Keratinocyte (primary cell): ENCODE measurements at regions not wholly inside any gene's neighbourhood (a gene's known extent, or its start where the extent isn't known, plus 50 kb on each side); places are given as distances from the start of the nearest gene placed in this dataset.

Experiments used
- DNase-seq: peaks from one replicate; pipeline ENCODE4 v3.0.0-alpha.2; 2011; ENCODE audit warnings: low read depth, missing footprints, low spot score
- FAIRE-seq: peaks from 2 replicates; lab custom pipeline; 2011; peaks lifted over from hg19 to GRCh38; lab: Jason Lieb, UNC
- H2AFZ ChIP-seq: 2 replicates; pipeline ENCODE4 v1.6.0; 2012; ENCODE audit warnings: low read length, control low read depth, inconsistent platforms; ENCODE audit not compliant: control insufficient read depth
- H3K27ac ChIP-seq: 2 replicates; pipeline ENCODE4 v1.5.1; 2011; ENCODE audit warnings: low read length; ENCODE audit not compliant: control insufficient read depth, insufficient read depth
- H3K27me3 ChIP-seq: 3 replicates; pipeline ENCODE4 v1.6.0; 2011; ENCODE audit warnings: low read length; ENCODE audit not compliant: control insufficient read depth, insufficient read depth; ENCODE audit errors: extremely low read depth
- H3K36me3 ChIP-seq, 2 experiments: 2 replicates in 1 of 2; 3 replicates in 1 of 2; pipeline ENCODE4 v1.5.1; 2011; ENCODE audit warnings: low read length in 2 of 2, mild to moderate bottlenecking in 1 of 2; ENCODE audit not compliant: control insufficient read depth in 2 of 2, insufficient read depth in 2 of 2; ENCODE audit errors: extremely low read depth in 1 of 2
- H3K4me1 ChIP-seq: 3 replicates; pipeline ENCODE4 v1.5.1; 2011; ENCODE audit warnings: low read length; ENCODE audit not compliant: control insufficient read depth, insufficient read depth; ENCODE audit errors: extremely low read depth
- H3K4me2 ChIP-seq: 3 replicates; pipeline ENCODE4 v1.6.0; 2011; ENCODE audit warnings: low read depth, low read length; ENCODE audit not compliant: control insufficient read depth, insufficient read depth; ENCODE audit errors: extremely low read depth
- H3K4me3 ChIP-seq, 3 experiments: fragments of 200-600 bp in 1 of 3; sonication (generic) in 1 of 3; 2 replicates in 2 of 3; 3 replicates in 1 of 3; pipeline ENCODE4 v1.5.1; 2011 to 2016; ENCODE audit warnings: low read length in 3 of 3, mild to moderate bottlenecking in 3 of 3, control low read depth in 2 of 3, inconsistent platforms in 1 of 3, low read depth in 1 of 3, mixed read lengths in 1 of 3, mixed run types in 1 of 3, moderate library complexity in 1 of 3; ENCODE audit not compliant: control insufficient read depth in 2 of 3, insufficient read depth in 2 of 3; ENCODE audit errors: extremely low read depth in 1 of 3
- H3K79me2 ChIP-seq: 2 replicates; pipeline ENCODE4 v1.6.0; 2012; ENCODE audit warnings: low read length; ENCODE audit not compliant: control insufficient read depth, insufficient read depth
- H3K9ac ChIP-seq: 3 replicates; pipeline ENCODE4 v1.6.0; 2011; ENCODE audit warnings: low read length; ENCODE audit not compliant: control insufficient read depth, insufficient read depth; ENCODE audit errors: extremely low read depth
- H3K9me1 ChIP-seq: 3 replicates; pipeline ENCODE4 v1.6.0; 2011; ENCODE audit warnings: low read length; ENCODE audit not compliant: control insufficient read depth, insufficient read depth; ENCODE audit errors: extremely low read depth
- H3K9me3 ChIP-seq: 2 replicates; pipeline ENCODE4 v1.5.1; 2012; ENCODE audit warnings: low read depth, low read length; ENCODE audit not compliant: control insufficient read depth
- H4K20me1 ChIP-seq: 3 replicates; pipeline ENCODE4 v1.6.0; 2011; ENCODE audit warnings: low read length; ENCODE audit not compliant: control insufficient read depth, insufficient read depth; ENCODE audit errors: extremely low read depth
- EZH2 ChIP-seq: IDR thresholded peaks from one replicate; pipeline ENCODE4 v1.6.1; 2012; ENCODE audit warnings: inconsistent platforms, mild to moderate bottlenecking, low read length, moderate library complexity
- dilution Hi-C: fragments of 300-500 bp; cut with MboI; formaldehyde crosslinking; loops from one replicate; pipeline ENCODE4 v1.7.0; 2020; ENCODE audit warnings: low sequenced_read_pairs; ENCODE audit not compliant: extremely low pct_ligation_motif_present
- TF ChIP-seq, protein P1 (sequence below), 3 experiments: IDR thresholded peaks in 1 of 3; conservative IDR thresholded peaks in 1 of 3; optimal IDR thresholded peaks in 1 of 3; 2 replicates in 2 of 3; 3 replicates in 1 of 3; pipeline versions ENCODE3 to v1.5.1; 2011; ENCODE audit warnings: low read length in 3 of 3, mild to moderate bottlenecking in 3 of 3, moderate library complexity in 2 of 3, control low read depth in 1 of 3, inconsistent platforms in 1 of 3; ENCODE audit not compliant: insufficient read depth in 2 of 3; ENCODE audit errors: extremely low read depth in 1 of 3

DNA sequence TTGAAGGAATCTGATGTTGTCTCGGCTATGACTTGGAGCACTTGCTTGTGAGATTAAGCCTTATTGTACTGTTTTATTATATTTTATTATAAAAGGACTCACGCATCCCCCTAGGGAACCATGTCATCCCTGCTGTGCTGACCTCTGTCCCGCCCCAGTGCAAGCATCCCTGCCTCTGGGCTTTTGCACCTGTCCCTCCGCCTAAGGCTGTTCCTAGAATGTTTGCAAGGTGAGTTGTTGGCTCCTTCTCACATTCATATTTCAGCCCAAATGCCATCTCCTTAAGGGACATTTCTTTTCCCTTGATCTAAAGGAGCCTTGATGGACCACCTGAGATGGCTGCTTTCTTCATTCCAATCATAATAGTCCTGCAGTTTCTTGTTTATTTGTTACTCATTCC lies 236.9 kb upstream of the IGFBP3 start:
- FAIRE-seq (no peak), DNase-seq (no peak)
- Histone ChIP-seq H3K9ac (no peak overlapping the region), H3K9me1 (no peaks in the 10 kb centered on the region), H4K20me1 (no peaks in the 10 kb centered on the region), H2AFZ (no peak overlapping the region), H3K36me3 (no peaks in the 10 kb centered on the region), H3K27ac (no peak overlapping the region), H3K79me2 (no peaks in the 10 kb centered on the region), H3K4me3 (no peak overlapping the region), H3K27me3 (no peaks in the 10 kb centered on the region), H3K4me1 (peaks cover 23% of the 10 kb centered on the region), H3K4me2 (no peak overlapping the region), H3K9me3 (no peaks in the 10 kb centered on the region)
- TF ChIP-seq EZH2 = no peak
- TF ChIP-seq, protein P1, sequence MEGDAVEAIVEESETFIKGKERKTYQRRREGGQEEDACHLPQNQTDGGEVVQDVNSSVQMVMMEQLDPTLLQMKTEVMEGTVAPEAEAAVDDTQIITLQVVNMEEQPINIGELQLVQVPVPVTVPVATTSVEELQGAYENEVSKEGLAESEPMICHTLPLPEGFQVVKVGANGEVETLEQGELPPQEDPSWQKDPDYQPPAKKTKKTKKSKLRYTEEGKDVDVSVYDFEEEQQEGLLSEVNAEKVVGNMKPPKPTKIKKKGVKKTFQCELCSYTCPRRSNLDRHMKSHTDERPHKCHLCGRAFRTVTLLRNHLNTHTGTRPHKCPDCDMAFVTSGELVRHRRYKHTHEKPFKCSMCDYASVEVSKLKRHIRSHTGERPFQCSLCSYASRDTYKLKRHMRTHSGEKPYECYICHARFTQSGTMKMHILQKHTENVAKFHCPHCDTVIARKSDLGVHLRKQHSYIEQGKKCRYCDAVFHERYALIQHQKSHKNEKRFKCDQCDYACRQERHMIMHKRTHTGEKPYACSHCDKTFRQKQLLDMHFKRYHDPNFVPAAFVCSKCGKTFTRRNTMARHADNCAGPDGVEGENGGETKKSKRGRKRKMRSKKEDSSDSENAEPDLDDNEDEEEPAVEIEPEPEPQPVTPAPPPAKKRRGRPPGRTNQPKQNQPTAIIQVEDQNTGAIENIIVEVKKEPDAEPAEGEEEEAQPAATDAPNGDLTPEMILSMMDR (optimal IDR thresholded peaks at IDR 0.05 in 1 of 3, IDR thresholded peaks at IDR 0.05 in 1 of 3, conservative IDR thresholded peaks at IDR 0.05 in 1 of 3; ENCODE audit: extremely low read depth in 1 of 3, insufficient read depth in 2 of 3, low read length in 3 of 3) = no peak
- dilution Hi-C loops = no loop called here

DNA sequence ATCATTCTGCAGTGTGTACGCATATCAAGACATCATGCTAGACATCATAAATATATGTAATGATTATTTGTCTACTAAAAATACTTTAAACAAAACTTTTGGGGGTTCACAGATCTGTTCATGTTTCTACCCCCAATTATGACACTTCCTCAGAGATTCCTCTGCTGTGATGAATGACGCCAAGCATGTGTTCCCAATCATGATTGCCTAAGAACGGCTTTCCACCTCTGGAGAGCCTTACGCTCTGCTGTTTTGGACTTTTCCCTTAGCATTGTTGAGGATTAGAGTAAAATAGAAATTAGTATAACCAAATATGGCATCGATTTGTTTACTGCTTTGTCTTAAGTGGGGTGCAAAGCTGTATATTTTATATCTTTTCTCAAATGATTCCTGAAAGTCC lies 236.3 kb upstream of the IGFBP3 start:
- no peaks in the 10 kb centered on the region for H3K9me1 ChIP-seq
- H3K36me3 ChIP-seq = no peaks in the 10 kb centered on the region
- DNase-seq (no peak), FAIRE-seq (no peak)
- TF ChIP-seq, protein P1 (optimal IDR thresholded peaks at IDR 0.05 in 1 of 3, IDR thresholded peaks at IDR 0.05 in 1 of 3, conservative IDR thresholded peaks at IDR 0.05 in 1 of 3; ENCODE audit: extremely low read depth in 1 of 3, insufficient read depth in 2 of 3, low read length in 3 of 3) = no peak
- TF ChIP-seq EZH2 = no peak
- no peak overlapping the region for H2AFZ ChIP-seq
- no peaks in the 10 kb centered on the region for H3K79me2 ChIP-seq
- no peak overlapping the region for H3K27ac ChIP-seq
- no peak overlapping the region for H3K9ac ChIP-seq
- no peak overlapping the region for H3K4me3 ChIP-seq
- no peaks in the 10 kb centered on the region for H4K20me1 ChIP-seq
- no peaks in the 10 kb centered on the region for H3K9me3 ChIP-seq
- H3K27me3 ChIP-seq = no peaks in the 10 kb centered on the region
- H3K4me1 ChIP-seq = peaks cover 23% of the 10 kb centered on the region
- dilution Hi-C loops = no loop called here
- no peak overlapping the region for H3K4me2 ChIP-seq
